Sciatic nerve (tissue), 2 donors: ENCODE measurements at regions not wholly inside any gene's neighbourhood (a gene's known extent, or its start where the extent isn't known, plus 50 kb on each side); places are given as distances from the start of the nearest gene placed in this dataset.

ENCODE experiments used
- ATAC-seq: fragments of 200-7000 bp; cut with Tn5 transposase; one replicate; pipeline ENCODE4 v1.9.1; 2020; ENCODE audit warnings: mild to moderate bottlenecking, moderate library complexity
- DNase-seq: peaks from one replicate; pipeline ENCODE4 v3.0.0-alpha.2; 2020; ENCODE audit warnings: low spot score
- intact Hi-C: fragments of 100-400 bp; cut with DNase I; formaldehyde crosslinking; loops from one replicate; pipeline ENCODE4 v1.14.2; 2022
- donor health status: DM: no; HTN: no; CAD: no.
- donor health status: DM: no; HTN: no; CAD: no.

DNA sequence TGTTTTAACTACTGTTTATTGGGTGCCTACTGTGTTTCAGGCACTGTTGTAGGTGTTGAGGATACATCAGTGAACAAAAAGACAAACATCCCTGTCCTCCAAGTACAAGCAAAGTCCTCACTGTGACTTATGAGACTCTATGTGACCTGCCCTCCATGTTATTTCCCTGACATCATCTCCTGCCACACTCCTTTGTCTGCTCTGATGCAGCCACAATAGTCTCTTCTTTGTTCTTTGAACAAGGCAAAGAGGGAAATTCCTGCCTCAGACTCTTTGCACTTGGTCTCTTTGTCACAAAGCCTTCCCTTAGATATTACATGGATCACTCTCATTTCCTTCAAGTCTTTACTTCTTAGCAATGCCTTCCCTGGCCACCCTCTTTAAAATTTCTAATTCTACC is 240.1 kb upstream of the SRRM4 start:
- intact Hi-C loops, result no loop called here
- DNase-seq (no peak), ATAC-seq (no peak)

DNA sequence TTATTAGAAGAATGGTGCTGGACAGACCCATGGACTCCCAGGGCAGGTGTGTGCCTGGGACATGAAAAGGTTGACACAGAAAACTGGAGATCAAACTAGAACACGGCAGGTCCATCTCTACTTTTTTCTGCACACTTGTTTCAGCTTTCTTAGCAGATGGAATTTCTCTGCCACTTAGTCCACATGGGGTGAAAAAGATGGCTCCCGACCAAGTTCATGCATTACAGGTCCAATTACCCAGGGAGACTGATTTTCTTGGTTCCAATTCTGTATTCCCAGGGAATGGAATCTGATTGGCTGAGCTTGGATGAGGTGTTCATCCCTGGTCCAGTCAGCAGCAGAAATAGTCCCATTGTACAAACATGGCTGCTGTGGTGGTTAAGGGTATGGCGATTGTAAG is 238.9 kb upstream of the SRRM4 start:
- DNase-seq (no peak), ATAC-seq (no peak)
- intact Hi-C loops, result no loop called here

DNA sequence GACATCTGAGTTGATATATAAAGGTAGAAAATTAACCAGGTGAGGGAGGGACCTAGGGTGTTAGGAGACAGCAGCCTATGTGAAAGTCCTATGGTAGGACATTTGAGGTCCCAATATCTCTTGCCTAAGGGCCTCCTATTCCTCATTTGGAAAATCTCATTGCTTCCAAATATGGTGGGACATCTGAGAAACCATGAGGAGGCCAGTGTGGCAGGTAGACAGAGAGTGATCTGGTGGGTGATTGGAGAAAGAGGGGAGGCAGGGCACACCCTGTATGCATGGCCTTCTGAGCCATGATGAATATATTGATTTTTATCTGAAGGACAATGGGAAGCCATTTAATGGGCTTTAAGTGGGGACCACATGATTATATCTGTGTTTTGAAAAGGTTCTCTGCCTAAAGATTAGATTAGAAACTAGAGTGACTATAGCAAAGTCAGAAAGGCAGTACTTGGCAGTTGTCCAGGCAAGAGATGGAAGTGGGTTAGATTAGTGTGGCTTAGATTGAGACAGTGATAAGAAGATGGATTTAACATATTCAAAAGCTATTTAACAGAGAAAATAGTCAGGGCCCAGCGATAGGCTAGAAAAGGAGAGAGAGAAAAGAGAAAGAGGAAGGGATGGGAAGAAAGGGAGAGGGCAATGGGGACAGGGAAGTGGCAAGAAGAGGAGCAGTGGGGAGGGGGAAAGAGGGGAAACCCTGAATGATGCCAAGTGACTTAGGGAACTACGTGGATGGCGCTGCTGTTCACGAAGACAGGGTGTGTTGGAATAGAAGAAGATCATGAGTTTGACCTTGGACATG is 237.2 kb upstream of the SRRM4 start:
- no peak for DNase-seq
- intact Hi-C loops, result no loop called here
- no peak for ATAC-seq

- no peak for ATAC-seq
- no peak for DNase-seq
- intact Hi-C loops, result no loop called here
Observed at GRCh38 chr12:118746176-118746575, 235.2 kb upstream of the SRRM4 start.

GRCh38 chr12:118746960-118747359 is 234.4 kb upstream of the SRRM4 start:
- intact Hi-C loops, result no loop called here
- no peak for ATAC-seq
- DNase-seq, result no peak

DNA sequence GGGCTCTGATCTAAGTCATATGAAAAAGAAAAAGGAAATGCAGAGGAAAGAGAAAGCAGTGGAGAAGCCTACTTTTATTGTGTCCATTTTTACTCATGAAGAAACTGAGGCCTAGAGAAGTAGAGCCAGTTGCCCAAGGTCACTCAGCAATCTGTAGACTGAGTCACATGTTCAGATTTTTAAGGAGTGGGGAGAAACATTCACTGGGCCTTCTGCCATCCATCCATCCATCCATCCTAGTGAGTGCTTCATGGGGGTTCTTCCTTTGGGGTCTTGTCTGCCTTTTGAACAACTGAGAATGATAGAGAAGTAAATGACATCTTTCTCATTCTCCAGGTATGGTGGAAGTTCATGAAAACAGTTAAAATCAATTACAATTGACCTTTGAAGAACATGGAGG is 233.6 kb upstream of the SRRM4 start:
- intact Hi-C loops, result no loop called here
- DNase-seq, result no peak
- no peak for ATAC-seq

GRCh38 chr12:118748478-118749380 is 232.6 kb upstream of the SRRM4 start:
- DNase-seq, result no peak
- no peak for ATAC-seq
- intact Hi-C loops, result no loop called here

- DNase-seq (no peak), ATAC-seq (no peak)
- intact Hi-C loops, result no loop called here
Observed at GRCh38 chr12:118749646-118750045, 231.7 kb upstream of the SRRM4 start.

DNA sequence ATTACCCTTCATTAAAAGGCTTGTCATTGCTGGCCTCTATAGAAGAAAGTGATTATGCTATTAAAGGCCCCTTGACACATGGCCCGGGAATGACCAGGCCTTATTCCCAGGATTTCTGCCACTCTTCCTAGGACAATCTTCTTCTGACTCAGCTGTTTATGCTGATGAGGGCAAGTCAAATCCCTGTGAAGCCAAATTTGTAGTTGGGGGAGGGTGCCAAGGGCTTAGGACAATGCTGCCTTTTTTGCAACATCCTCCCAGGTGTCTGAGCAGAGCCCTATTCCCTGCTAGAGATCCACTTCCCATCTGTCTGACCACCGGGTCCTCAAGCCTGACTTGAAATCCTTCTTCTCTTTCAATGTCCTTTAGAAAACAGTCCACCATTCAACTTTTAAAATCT is 230.7 kb upstream of the SRRM4 start:
- DNase-seq (no peak), ATAC-seq (no peak)
- intact Hi-C loops, result no loop called here

GRCh38 chr12:118751355-118751754 is 230.0 kb upstream of the SRRM4 start:
- ATAC-seq, result no peak
- no peak for DNase-seq
- intact Hi-C loops, result no loop called here

- intact Hi-C loops, result no loop called here
- ATAC-seq (no peak), DNase-seq (no peak)
Observed at GRCh38 chr12:118760623-118761022, 220.7 kb upstream of the SRRM4 start.

DNA sequence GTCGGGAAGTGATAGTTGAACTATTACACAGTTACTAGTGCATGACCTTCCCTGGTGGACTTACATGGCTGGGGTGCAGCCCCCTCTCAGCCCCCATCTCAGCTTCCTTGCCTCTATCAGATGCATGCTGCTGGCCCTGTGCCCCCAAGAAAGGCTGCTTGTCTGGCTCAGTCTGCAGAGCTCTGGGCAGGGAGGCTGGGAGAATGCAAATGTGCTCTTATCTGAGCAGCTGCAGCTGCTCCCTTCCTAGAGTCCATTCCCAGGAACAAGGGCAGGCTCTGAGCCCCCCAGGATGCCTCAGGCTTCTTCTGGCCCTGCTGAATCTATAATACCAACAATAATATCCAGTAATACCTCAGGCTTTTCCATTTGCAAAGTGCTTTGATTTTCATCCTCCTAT is 218.1 kb upstream of the SRRM4 start:
- ATAC-seq, result no peak
- intact Hi-C loops, result no loop called here
- no peak for DNase-seq

DNA sequence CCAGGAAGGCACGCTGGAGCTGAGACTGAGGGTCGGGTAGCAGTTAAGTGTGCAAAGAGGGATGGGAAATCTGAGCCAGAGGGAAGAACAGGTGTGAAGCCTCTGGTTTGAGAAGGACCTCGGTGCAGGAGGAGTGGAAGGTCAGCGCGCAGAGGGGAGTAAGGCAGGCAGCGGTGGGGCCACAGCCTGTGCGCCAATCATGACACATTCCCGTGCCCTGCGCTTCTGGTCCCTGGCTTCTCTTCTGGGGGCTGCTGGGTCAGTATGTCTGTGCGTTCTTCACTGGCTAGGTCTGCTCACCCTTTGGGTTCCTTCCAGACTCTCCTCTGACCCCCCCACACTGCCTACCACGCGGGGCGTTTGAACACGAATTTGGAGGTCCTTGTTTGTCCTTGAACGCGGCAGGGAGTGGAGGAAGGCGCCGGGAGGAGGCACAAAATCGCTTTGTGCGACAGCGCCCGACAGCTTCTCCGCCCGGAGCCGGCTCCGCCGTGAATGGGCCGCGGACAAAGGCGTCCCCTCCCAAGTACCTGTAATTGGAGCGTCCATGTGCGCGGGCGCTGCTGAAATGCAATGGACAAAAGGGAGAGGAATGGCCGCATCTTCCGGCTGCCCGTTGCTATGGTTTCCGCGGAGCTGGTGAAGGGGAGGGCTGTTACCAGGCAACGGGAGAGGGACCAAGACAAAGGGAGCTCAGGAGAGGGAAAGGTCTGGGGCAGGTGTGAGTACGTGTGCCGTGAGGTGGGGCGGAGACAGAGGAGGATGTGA is 207.2 kb upstream of the SRRM4 start:
- intact Hi-C loops, result no loop called here

GRCh38 chr12:118777504-118777903 is 203.8 kb upstream of the SRRM4 start:
- ATAC-seq, result no peak
- intact Hi-C loops, result no loop called here
- no peak for DNase-seq

More for the DNA sequence above, 207.2 kb upstream of the SRRM4 start:
- ATAC-seq, result peak; percentile 24
- no peak for DNase-seq

GRCh38 chr12:118778077-118778476 is 203.3 kb upstream of the SRRM4 start:
- no peak for ATAC-seq
- intact Hi-C loops, result no loop called here

DNA sequence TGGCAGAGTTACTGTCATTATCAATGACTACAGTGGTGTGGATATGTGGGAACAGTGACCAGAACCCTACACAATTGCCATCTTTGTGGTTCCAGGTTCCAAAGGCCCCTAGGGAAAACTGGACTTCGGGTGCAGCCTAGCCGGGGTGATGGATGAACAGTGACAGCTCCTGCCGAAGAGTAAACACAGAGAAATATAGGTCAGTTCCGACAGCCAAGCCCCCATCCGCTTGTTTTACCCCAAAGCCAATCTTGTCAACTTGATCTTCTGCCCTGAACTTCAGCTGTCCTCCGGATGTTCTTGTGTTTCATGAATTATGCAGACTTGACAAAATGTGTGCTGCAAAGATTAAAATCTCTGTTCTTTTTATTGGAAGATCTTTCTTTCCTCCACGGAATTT is 200.4 kb upstream of the SRRM4 start:
- intact Hi-C loops, result no loop called here
- no peak for ATAC-seq
- no peak for DNase-seq

More at GRCh38 chr12:118778077-118778476, 203.3 kb upstream of the SRRM4 start:
- no peak for DNase-seq

DNA sequence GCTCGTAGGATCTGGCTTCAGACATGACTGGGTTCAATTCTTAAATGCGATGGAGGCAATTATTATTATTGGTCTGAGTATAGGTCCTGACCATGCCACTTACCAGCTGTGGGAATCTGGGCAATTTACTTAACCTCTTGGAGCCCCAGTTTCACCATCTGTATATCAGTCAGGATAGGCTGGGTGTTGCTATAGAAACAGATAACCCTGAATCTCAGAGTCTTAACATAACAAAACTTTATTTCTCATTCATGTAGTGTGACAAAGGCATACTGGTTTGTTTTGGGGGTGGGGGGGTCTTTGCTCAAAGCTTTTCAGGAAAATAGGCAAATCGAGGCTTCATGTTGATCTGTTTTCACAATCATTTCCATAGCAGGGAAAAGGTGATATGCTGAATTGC is 199.6 kb upstream of the SRRM4 start:
- DNase-seq (no peak), ATAC-seq (no peak)
- intact Hi-C loops, result no loop called here

DNA sequence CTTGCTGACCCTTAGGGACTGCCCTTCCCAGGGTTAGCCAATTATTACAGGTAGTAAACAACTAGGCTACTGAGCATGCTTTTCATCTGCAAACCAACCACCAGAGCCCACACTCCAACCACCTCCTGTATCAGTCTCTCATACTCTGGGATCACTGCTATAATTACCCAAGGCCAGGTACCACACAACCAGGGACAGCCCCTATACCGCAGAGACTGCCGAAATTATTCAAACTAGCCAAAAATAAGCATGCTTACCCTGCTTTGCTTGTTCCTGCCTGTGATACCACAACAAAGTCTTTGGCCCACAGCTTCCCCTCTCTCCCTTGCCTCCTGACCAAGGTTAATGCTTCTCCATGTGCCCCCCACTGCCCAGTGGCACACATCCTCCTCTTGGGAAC is 197.6 kb upstream of the SRRM4 start:
- no peak for DNase-seq
- ATAC-seq, result no peak
- intact Hi-C loops, result no loop called here

GRCh38 chr12:118790578-118790977 is 190.8 kb upstream of the SRRM4 start:
- ATAC-seq (no peak), DNase-seq (no peak)
- intact Hi-C loops, result no loop called here
